GM12878 (cell line): ENCODE measurements at regions not wholly inside any gene's neighbourhood (a gene's known extent, or its start where the extent isn't known, plus 50 kb on each side); places are given as distances from the start of the nearest gene placed in this dataset.

Experiments
- BCLAF1 ChIP-seq: fragments of 450-650 bp; IDR thresholded peaks from 2 replicates; pipeline ENCODE4 v1.6.1; 2017; ENCODE audit warnings: antibody characterized with exemption, mild to moderate bottlenecking, moderate library complexity
- CHD4 ChIP-seq: fragments of 200-600 bp; sonication (generic); IDR thresholded peaks from 2 replicates; pipeline ENCODE4 v1.6.1; 2016; ENCODE audit warnings: mild to moderate bottlenecking
- CREM ChIP-seq: IDR thresholded peaks from 2 replicates; pipeline ENCODE4 v1.6.1; 2014; ENCODE audit warnings: antibody characterized with exemption, low read depth
- CTCF ChIP-seq, 3 experiments: IDR thresholded peaks in 2 of 3; conservative IDR thresholded peaks in 1 of 3; 2 replicates each; pipeline ENCODE4 v1.5.1; 2011; ENCODE audit warnings: low read depth in 3 of 3, low read length in 3 of 3, mild to moderate bottlenecking in 3 of 3, control low read depth in 2 of 3, moderate library complexity in 2 of 3, inconsistent platforms in 1 of 3, mixed read lengths in 1 of 3; ENCODE audit not compliant: control insufficient read depth in 2 of 3, insufficient read depth in 1 of 3; ENCODE audit errors: extremely low read depth in 1 of 3
- EZH2 ChIP-seq: IDR thresholded peaks from 2 replicates; pipeline ENCODE4 v1.6.1; 2012; ENCODE audit warnings: low read depth, mild to moderate bottlenecking, control low read depth, inconsistent platforms, low read length, borderline replicate concordance; ENCODE audit not compliant: control insufficient read depth
- FOXK2 ChIP-seq: fragments of 450-650 bp; IDR thresholded peaks from 2 replicates; pipeline ENCODE4 v1.6.1; 2017; ENCODE audit warnings: mild to moderate bottlenecking, moderate library complexity
- GATAD2B ChIP-seq: fragments of 450-650 bp; conservative IDR thresholded peaks from 2 replicates; pipeline ENCODE4 v1.6.1; 2017; ENCODE audit warnings: low read depth, mild to moderate bottlenecking, moderate library complexity
- HDAC6 ChIP-seq: fragments of 200-600 bp; sonication (generic); IDR thresholded peaks from one replicate; pipeline ENCODE4 v1.8.0; 2017; ENCODE audit warnings: antibody characterized with exemption; ENCODE audit not compliant: unreplicated experiment
- NRF1 ChIP-seq: conservative IDR thresholded peaks from 2 replicates; pipeline ENCODE4 v1.6.1; 2011; ENCODE audit warnings: mild to moderate bottlenecking, low read depth, low read length, improper control_type of control experiment
- POLR2AphosphoS5 ChIP-seq: IDR thresholded peaks from 2 replicates; pipeline ENCODE4 v1.6.1; 2011; ENCODE audit warnings: mild to moderate bottlenecking, low read length, inconsistent platforms
- SMARCA5 ChIP-seq: fragments of 450-650 bp; IDR thresholded peaks from 2 replicates; pipeline ENCODE4 v1.6.1; 2017; ENCODE audit warnings: mild to moderate bottlenecking
- SRF ChIP-seq, 2 experiments: IDR thresholded peaks; 2 replicates each; pipeline ENCODE4 v1.6.1; 2011; ENCODE audit warnings: low read depth in 2 of 2, low read length in 2 of 2, mild to moderate bottlenecking in 1 of 2, moderate library complexity in 1 of 2
- ZBTB33 ChIP-seq: fragments of 450-650 bp; IDR thresholded peaks from 2 replicates; pipeline ENCODE4 v1.6.1; 2017; ENCODE audit warnings: mild to moderate bottlenecking
- ZZZ3 ChIP-seq: IDR thresholded peaks from 2 replicates; pipeline ENCODE4 v1.6.1; 2011; ENCODE audit warnings: low read depth; ENCODE audit not compliant: control insufficient read depth, insufficient read length

- TF ChIP-seq BCLAF1: no peak
- TF ChIP-seq POLR2AphosphoS5: no peak
- TF ChIP-seq CTCF (IDR thresholded peaks at IDR 0.05 in 2 of 3, conservative IDR thresholded peaks at IDR 0.05 in 1 of 3; ENCODE audit: control insufficient read depth in 2 of 3, extremely low read depth in 1 of 3, insufficient read depth in 1 of 3, low read depth in 3 of 3, low read length in 3 of 3): no peak
- TF ChIP-seq CREM: no peak
- no peak for TF ChIP-seq SMARCA5
- TF ChIP-seq EZH2: no peak
- TF ChIP-seq ZZZ3: no peak
- no peak for TF ChIP-seq CHD4
- no peak for TF ChIP-seq FOXK2
- no peak for TF ChIP-seq GATAD2B
- TF ChIP-seq NRF1: no peak
- no peak for TF ChIP-seq ZBTB33
- TF ChIP-seq SRF (IDR thresholded peaks at IDR 0.05; ENCODE audit: low read depth in 2 of 2, low read length in 2 of 2): no peak
- TF ChIP-seq HDAC6: no peak
Measured at GRCh38 chr6:93575495-93576267, 156.3 kb upstream of the EPHA7 start.
